Gastrocnemius medialis (tissue), 4 donors: ENCODE measurements at regions not wholly inside any gene's neighbourhood (a gene's known extent, or its start where the extent isn't known, plus 50 kb on each side); places are given as distances from the start of the nearest gene placed in this dataset.

Source experiments
- ATAC-seq, 2 donors: fragments of 150-250 bp; one replicate each; pipeline ENCODE4 v1.9.1; 2016
- DNase-seq, 2 donors: peaks; one replicate each; pipeline ENCODE4 v3.0.0-alpha.2; 2019
- H3K27ac ChIP-seq, 4 donors: fragments of 200-600 bp; sonication (generic); 1 replicate in 1 of 4; 2 replicates in 3 of 4; pipeline ENCODE4 v1.5.1; 2016 to 2018; ENCODE audit warnings: mild to moderate bottlenecking in 2 of 4, moderate library complexity in 1 of 4
- H3K27me3 ChIP-seq, 3 donors: fragments of 200-600 bp; sonication (generic) in 2 of 3; 1 replicate in 1 of 3; 2 replicates in 2 of 3; pipeline versions ENCODE4 v1.5.1 to v1.6.0; 2016 to 2019; ENCODE audit warnings: mild to moderate bottlenecking in 1 of 3, moderate library complexity in 1 of 3
- H3K36me3 ChIP-seq, 2 donors: fragments of 200-600 bp; sonication (generic) in 1 of 2; one replicate each; pipeline ENCODE4 v1.5.1; 2017 to 2018
- H3K4me1 ChIP-seq, 2 donors: fragments of 200-600 bp; sonication (generic) in 1 of 2; one replicate each; pipeline ENCODE4 v1.5.1; 2016 to 2017; ENCODE audit warnings: mild to moderate bottlenecking in 2 of 2
- H3K4me3 ChIP-seq, 4 donors: fragments of 200-600 bp; sonication (generic) in 3 of 4; 1 replicate in 1 of 4; 2 replicates in 3 of 4; pipeline ENCODE4 v1.5.1; 2016 to 2019; ENCODE audit warnings: mild to moderate bottlenecking in 2 of 4
- H3K9me3 ChIP-seq, 3 donors: fragments of 200-600 bp; sonication (generic) in 2 of 3; 1 replicate in 1 of 3; 2 replicates in 2 of 3; pipeline ENCODE4 v1.5.1; 2016 to 2019
- POLR2A ChIP-seq, 2 donors: fragments of 450-650 bp; IDR thresholded peaks; one replicate each; pipeline ENCODE4 v1.6.1; 2017; ENCODE audit warnings: antibody characterized with exemption in 2 of 2, mild to moderate bottlenecking in 2 of 2, moderate library complexity in 2 of 2
- in situ Hi-C, 4 donors: fragments of 200-750 bp; cut with MboI; loops; one replicate each; pipeline versions ENCODE4 v1.15.0 to v1.8.0; 2017; ENCODE audit warnings: low sequenced_read_pairs in 4 of 4
- intact Hi-C: fragments of 100-400 bp; cut with DNase I; formaldehyde crosslinking; loops from one replicate; pipeline ENCODE4 v1.15.1; 2023; ENCODE audit warnings: low total_unique reads
- TF ChIP-seq, protein P1 (sequence below), 5 experiments: fragments of 450-650 bp in 3 of 5; fragments of 200-600 bp in 2 of 5; sonication (generic) in 2 of 5; IDR thresholded peaks in 4 of 5; conservative IDR thresholded peaks in 1 of 5; 1 replicate in 4 of 5; 2 replicates in 1 of 5; pipeline ENCODE4 v1.5.1; 2016 to 2019; ENCODE audit warnings: antibody characterized with exemption in 5 of 5, mild to moderate bottlenecking in 3 of 5, moderate library complexity in 3 of 5

DNA sequence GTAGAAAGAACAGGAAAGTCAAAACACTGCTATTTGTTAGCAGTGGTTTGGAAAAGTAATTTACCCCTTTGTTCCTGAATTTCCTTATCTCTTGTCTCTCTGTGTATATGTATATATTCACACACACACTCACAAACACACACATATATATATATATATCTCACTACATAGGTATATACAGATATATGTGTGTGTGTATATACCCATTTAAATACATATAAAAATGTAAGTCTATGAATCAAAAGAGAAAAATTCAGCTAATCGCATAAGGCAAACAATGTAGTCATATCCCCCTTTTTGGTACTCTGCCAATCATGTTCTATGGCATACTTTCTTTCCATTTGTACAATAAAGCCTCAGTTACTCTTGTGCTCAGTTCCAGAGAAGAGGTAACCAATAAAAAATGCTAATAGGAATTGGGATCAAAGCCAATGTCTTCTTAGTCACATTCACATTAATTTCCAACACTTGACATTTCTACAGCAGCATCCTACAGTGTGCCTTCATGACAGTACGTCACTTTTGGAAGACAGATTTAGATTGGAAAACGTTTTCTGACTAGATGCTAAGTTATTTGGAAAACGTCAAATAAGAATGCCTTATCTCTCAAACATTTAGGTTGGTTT is 94.6 kb downstream of the MC4R start:
- no peaks in the 10 kb centered on the region for H3K36me3 ChIP-seq
- no peak for DNase-seq
- TF ChIP-seq, protein P1, sequence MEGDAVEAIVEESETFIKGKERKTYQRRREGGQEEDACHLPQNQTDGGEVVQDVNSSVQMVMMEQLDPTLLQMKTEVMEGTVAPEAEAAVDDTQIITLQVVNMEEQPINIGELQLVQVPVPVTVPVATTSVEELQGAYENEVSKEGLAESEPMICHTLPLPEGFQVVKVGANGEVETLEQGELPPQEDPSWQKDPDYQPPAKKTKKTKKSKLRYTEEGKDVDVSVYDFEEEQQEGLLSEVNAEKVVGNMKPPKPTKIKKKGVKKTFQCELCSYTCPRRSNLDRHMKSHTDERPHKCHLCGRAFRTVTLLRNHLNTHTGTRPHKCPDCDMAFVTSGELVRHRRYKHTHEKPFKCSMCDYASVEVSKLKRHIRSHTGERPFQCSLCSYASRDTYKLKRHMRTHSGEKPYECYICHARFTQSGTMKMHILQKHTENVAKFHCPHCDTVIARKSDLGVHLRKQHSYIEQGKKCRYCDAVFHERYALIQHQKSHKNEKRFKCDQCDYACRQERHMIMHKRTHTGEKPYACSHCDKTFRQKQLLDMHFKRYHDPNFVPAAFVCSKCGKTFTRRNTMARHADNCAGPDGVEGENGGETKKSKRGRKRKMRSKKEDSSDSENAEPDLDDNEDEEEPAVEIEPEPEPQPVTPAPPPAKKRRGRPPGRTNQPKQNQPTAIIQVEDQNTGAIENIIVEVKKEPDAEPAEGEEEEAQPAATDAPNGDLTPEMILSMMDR (IDR thresholded peaks at IDR 0.05 in 4 of 5, conservative IDR thresholded peaks at IDR 0.05 in 1 of 5) = no peak
- TF ChIP-seq POLR2A (IDR thresholded peaks at IDR 0.05) = no peak
- H3K4me3 ChIP-seq = no peak overlapping the region
- H3K9me3 ChIP-seq = no peaks in the 10 kb centered on the region
- intact Hi-C loops (no loop called here), in situ Hi-C loops (no loop called here)
- H3K4me1 ChIP-seq = no peaks in the 10 kb centered on the region
- no peak for ATAC-seq
- H3K27ac ChIP-seq = no peak overlapping the region
- H3K27me3 ChIP-seq = no peaks in the 10 kb centered on the region

- Histone ChIP-seq H3K27ac (no peak overlapping the region), H3K36me3 (no peaks in the 10 kb centered on the region), H3K4me1 (no peaks in the 10 kb centered on the region), H3K4me3 (no peak overlapping the region), H3K9me3 (no peaks in the 10 kb centered on the region), H3K27me3 (no peaks in the 10 kb centered on the region)
- intact Hi-C loops = no loop called here
- no peak for TF ChIP-seq POLR2A (IDR thresholded peaks at IDR 0.05)
- TF ChIP-seq, protein P1 (IDR thresholded peaks at IDR 0.05 in 4 of 5, conservative IDR thresholded peaks at IDR 0.05 in 1 of 5) = no peak
- in situ Hi-C loops = no loop called here
- ATAC-seq (no peak), DNase-seq (no peak)
Observed at GRCh38 chr18:60267391-60268058, 105.0 kb downstream of the MC4R start.

- no peaks in the 10 kb centered on the region for H3K4me1 ChIP-seq
- ATAC-seq = no peak
- no peak overlapping the region for H3K27ac ChIP-seq
- no peak for DNase-seq
- no peaks in the 10 kb centered on the region for H3K27me3 ChIP-seq
- intact Hi-C loops = no loop called here
- no peak overlapping the region for H3K4me3 ChIP-seq
- no peaks in the 10 kb centered on the region for H3K9me3 ChIP-seq
- TF ChIP-seq, protein P1 (IDR thresholded peaks at IDR 0.05 in 4 of 5, conservative IDR thresholded peaks at IDR 0.05 in 1 of 5) = no peak
- TF ChIP-seq POLR2A (IDR thresholded peaks at IDR 0.05) = no peak
- no peaks in the 10 kb centered on the region for H3K36me3 ChIP-seq
- in situ Hi-C loops = no loop called here
Observed at GRCh38 chr18:60266558-60266957, 106.0 kb downstream of the MC4R start.

DNA sequence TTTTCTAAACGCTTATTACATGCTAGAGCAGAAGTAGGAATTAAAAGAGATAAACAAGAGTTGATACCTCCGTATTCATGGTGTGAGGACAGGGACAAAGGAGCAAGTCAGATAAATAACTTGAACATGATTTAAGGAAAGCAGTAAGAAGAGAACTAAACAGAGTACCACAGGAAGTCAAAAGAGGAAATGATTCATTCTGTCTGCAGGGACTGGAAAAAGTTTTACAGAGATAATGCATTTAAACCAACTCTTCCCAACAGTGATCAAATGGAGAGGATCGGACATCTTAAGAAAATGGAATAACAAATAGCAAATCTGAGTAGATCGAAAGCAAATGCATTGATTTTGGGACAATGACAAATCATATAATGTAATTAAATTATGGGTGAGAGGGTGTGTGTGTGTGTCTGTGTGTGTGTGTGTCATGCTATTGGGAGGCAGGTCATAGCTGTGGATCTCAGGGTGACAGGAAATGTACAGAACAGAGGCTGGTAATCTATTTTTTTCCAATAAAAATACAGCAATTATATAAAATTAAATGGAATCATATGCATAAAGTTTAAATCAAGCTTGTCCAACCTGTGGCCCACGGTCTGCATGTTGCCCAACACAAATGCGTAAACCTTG is 113.4 kb downstream of the MC4R start:
- in situ Hi-C loops (no loop called here), intact Hi-C loops (no loop called here)
- Histone ChIP-seq H3K4me1 (no peaks in the 10 kb centered on the region), H3K9me3 (no peaks in the 10 kb centered on the region), H3K27ac (no peak overlapping the region), H3K27me3 (no peaks in the 10 kb centered on the region), H3K36me3 (no peaks in the 10 kb centered on the region), H3K4me3 (no peak overlapping the region)
- DNase-seq = no peak
- no peak for TF ChIP-seq POLR2A (IDR thresholded peaks at IDR 0.05)
- TF ChIP-seq, protein P1 (IDR thresholded peaks at IDR 0.05 in 4 of 5, conservative IDR thresholded peaks at IDR 0.05 in 1 of 5) = no peak
- ATAC-seq = no peak
